Cardiac fibroblast (primary cell): ENCODE measurements at regions not wholly inside any gene's neighbourhood (a gene's known extent, or its start where the extent isn't known, plus 50 kb on each side); places are given as distances from the start of the nearest gene placed in this dataset.

Experiments used
- DNase-seq, 2 donors: peaks; one replicate each; pipeline versions ENCODE4 v3.0.0 to v3.0.0-alpha.2; 2010; ENCODE audit warnings: low read depth in 2 of 2
- H3K4me3 ChIP-seq, 2 donors: replicated peaks in 1 of 2; 1 replicate in 1 of 2; 2 replicates in 1 of 2; pipeline ENCODE4 v1.5.1; 2011; ENCODE audit warnings: low read depth in 2 of 2, low read length in 2 of 2, mild to moderate bottlenecking in 2 of 2, moderate library complexity in 1 of 2
- TF ChIP-seq, protein P1 (sequence below): IDR thresholded peaks from one replicate; pipeline ENCODE4 v1.5.1; 2011; ENCODE audit warnings: low read depth, mild to moderate bottlenecking, low read length, inconsistent platforms

- TF ChIP-seq, protein P1, sequence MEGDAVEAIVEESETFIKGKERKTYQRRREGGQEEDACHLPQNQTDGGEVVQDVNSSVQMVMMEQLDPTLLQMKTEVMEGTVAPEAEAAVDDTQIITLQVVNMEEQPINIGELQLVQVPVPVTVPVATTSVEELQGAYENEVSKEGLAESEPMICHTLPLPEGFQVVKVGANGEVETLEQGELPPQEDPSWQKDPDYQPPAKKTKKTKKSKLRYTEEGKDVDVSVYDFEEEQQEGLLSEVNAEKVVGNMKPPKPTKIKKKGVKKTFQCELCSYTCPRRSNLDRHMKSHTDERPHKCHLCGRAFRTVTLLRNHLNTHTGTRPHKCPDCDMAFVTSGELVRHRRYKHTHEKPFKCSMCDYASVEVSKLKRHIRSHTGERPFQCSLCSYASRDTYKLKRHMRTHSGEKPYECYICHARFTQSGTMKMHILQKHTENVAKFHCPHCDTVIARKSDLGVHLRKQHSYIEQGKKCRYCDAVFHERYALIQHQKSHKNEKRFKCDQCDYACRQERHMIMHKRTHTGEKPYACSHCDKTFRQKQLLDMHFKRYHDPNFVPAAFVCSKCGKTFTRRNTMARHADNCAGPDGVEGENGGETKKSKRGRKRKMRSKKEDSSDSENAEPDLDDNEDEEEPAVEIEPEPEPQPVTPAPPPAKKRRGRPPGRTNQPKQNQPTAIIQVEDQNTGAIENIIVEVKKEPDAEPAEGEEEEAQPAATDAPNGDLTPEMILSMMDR, result no peak
- DNase-seq, result no peak
- no peak overlapping the region for H3K4me3 ChIP-seq
Measured at GRCh38 chr3:170799009-170799408, 71.0 kb downstream of the RPL22L1 start.

- DNase-seq, result no peak
- TF ChIP-seq, protein P1, result no peak
- no peak overlapping the region for H3K4me3 ChIP-seq
Measured at GRCh38 chr3:170797685-170798084, 72.3 kb downstream of the RPL22L1 start.

GRCh38 chr3:170792471-170792870 lies 77.5 kb downstream of the RPL22L1 start:
- H3K4me3 ChIP-seq, result no peak overlapping the region
- TF ChIP-seq, protein P1, result no peak
- DNase-seq, result no peak

DNA sequence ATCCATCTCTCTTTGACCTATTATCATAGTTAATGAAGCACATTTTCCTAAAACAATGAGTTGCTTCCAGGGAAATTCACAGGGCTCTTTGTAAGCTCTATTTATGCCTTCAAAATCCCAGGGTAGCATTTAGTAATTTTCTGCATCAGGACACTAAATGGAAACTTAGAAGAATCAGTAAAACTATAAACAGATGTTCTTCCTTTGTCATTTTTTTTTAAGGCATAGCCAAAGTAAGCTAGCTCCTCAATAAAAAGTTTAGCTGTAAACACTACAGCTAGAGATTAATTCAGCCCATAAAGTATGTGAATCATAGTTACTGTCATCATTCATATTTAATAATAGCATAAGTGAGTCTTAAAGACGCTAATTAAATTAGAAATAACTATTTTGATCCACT lies 79.3 kb downstream of the RPL22L1 start:
- TF ChIP-seq, protein P1, result no peak
- H3K4me3 ChIP-seq, result no peak overlapping the region
- DNase-seq, result no peak

DNA sequence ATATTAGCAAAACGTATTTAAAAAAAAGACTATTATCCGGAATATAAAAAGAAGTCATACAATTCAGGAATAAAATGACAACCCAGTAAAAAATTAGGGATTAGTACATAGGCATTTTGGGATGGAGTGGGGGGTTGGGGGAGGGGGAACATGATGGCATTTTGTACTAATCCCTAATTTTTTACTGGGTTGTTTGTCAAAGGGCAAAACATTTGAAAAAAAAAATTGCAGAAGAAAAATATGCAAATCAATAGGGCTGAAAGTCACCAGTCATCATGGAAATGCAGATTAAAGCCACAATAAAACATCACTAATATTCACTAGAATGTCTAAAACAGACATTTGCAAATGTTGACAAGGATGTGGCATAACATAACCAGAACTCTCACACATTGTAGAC lies 82.5 kb downstream of the RPL22L1 start:
- no peak for DNase-seq
- TF ChIP-seq, protein P1, result no peak
- no peak overlapping the region for H3K4me3 ChIP-seq

DNA sequence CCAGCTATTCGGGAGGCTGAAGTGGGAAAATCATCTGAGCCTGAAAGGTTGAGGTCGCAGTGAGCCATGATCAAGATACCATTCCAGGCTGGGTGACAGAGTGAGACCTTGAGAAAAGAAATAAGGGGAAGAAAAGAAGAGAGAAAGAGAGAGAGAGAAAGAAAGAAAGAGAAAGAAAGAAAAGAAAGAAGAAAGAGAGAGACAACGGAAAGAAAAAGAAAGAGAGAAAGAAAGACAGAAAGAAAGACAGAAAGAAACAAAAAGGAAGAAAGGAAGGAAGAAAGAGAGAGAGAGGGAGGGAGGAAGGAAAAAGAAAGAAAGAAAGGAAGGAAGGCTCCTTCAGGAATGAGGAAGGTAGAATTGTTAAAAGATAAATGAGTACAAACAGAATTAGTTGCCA lies 84.5 kb downstream of the RPL22L1 start:
- no peak for DNase-seq
- no peak overlapping the region for H3K4me3 ChIP-seq
- TF ChIP-seq, protein P1, result no peak

- TF ChIP-seq, protein P1, result no peak
- DNase-seq, result no peak
- H3K4me3 ChIP-seq, result no peak overlapping the region
Measured at GRCh38 chr3:170784406-170784805, 85.6 kb downstream of the RPL22L1 start.
